H9 (cell line): ENCODE measurements at regions not wholly inside any gene's neighbourhood (a gene's known extent, or its start where the extent isn't known, plus 50 kb on each side); places are given as distances from the start of the nearest gene placed in this dataset.

ENCODE experiments used
- DNase-seq: peaks from one replicate; pipeline ENCODE4 v3.0.0-alpha.2; 2017
- H2AFZ ChIP-seq: one replicate; pipeline ENCODE4 v1.6.1; 2013; ENCODE audit warnings: mild to moderate bottlenecking, low read length, control low read depth, moderate library complexity
- H2AK5ac ChIP-seq: 2 replicates; pipeline ENCODE4 v1.6.1; 2013; ENCODE audit warnings: low read length, control low read depth, mixed read lengths; ENCODE audit not compliant: insufficient read length
- H2BK120ac ChIP-seq: one replicate; pipeline ENCODE4 v1.6.1; 2013; ENCODE audit warnings: low read depth, mild to moderate bottlenecking, low read length, control low read depth, inconsistent platforms; ENCODE audit not compliant: poor library complexity, severe bottlenecking
- H2BK12ac ChIP-seq: 2 replicates; pipeline ENCODE4 v1.6.1; 2013; ENCODE audit warnings: low read length, control low read depth, mixed read lengths, low read depth; ENCODE audit not compliant: insufficient read length
- H2BK15ac ChIP-seq: 2 replicates; pipeline ENCODE4 v1.6.1; 2013; ENCODE audit warnings: low read depth, low read length, control low read depth
- H2BK20ac ChIP-seq: one replicate; pipeline ENCODE4 v1.6.1; 2013; ENCODE audit warnings: low read depth, mild to moderate bottlenecking, low read length, control low read depth, inconsistent platforms; ENCODE audit not compliant: poor library complexity, severe bottlenecking
- H2BK5ac ChIP-seq: 2 replicates; pipeline ENCODE4 v1.6.1; 2013; ENCODE audit warnings: low read length, control low read depth, mixed read lengths; ENCODE audit not compliant: insufficient read length
- H3K14ac ChIP-seq: 2 replicates; pipeline ENCODE4 v1.6.1; 2013; ENCODE audit warnings: low read length, control low read depth; ENCODE audit not compliant: insufficient read depth
- H3K18ac ChIP-seq: 2 replicates; pipeline ENCODE4 v1.6.1; 2013; ENCODE audit warnings: low read depth, mild to moderate bottlenecking, mixed read lengths, low read length, control low read depth; ENCODE audit not compliant: insufficient read length
- H3K23ac ChIP-seq: 2 replicates; pipeline ENCODE4 v1.6.1; 2013; ENCODE audit warnings: low read length, control low read depth, mixed read lengths, low read depth; ENCODE audit not compliant: insufficient read length
- H3K23me2 ChIP-seq: 2 replicates; pipeline ENCODE4 v1.6.1; 2013; ENCODE audit warnings: low read depth, mild to moderate bottlenecking, mixed read lengths, low read length, control low read depth; ENCODE audit not compliant: insufficient read length, poor library complexity, severe bottlenecking
- H3K27ac ChIP-seq: 2 replicates; pipeline ENCODE4 v1.5.1; 2013; ENCODE audit warnings: low read length, control low read depth, mixed read lengths, low read depth; ENCODE audit not compliant: insufficient read length
- H3K27me3 ChIP-seq: 2 replicates; pipeline ENCODE4 v1.6.1; 2013; ENCODE audit warnings: low read length, control low read depth, inconsistent platforms; ENCODE audit not compliant: insufficient read depth
- H3K4ac ChIP-seq: 2 replicates; pipeline ENCODE4 v1.6.1; 2013; ENCODE audit warnings: low read depth, mild to moderate bottlenecking, control low read depth, inconsistent platforms, low read length, moderate library complexity
- H3K4me1 ChIP-seq: 2 replicates; pipeline ENCODE4 v1.6.1; 2013; ENCODE audit warnings: low read length, control low read depth, inconsistent platforms; ENCODE audit not compliant: insufficient read depth
- H3K4me2 ChIP-seq: 2 replicates; pipeline ENCODE4 v1.6.1; 2013; ENCODE audit warnings: low read length, control low read depth, mixed read lengths; ENCODE audit not compliant: insufficient read length, insufficient read depth
- H3K56ac ChIP-seq: 2 replicates; pipeline ENCODE4 v1.6.1; 2013; ENCODE audit warnings: low read depth, mild to moderate bottlenecking, mixed read lengths, low read length, control low read depth; ENCODE audit not compliant: insufficient read length
- H3K79me1 ChIP-seq: 2 replicates; pipeline ENCODE4 v1.6.1; 2013; ENCODE audit warnings: low read depth, mild to moderate bottlenecking, moderate library complexity, low read length, control low read depth, inconsistent platforms; ENCODE audit not compliant: insufficient read depth, poor library complexity, severe bottlenecking
- H3K79me2 ChIP-seq: 2 replicates; pipeline ENCODE4 v1.6.1; 2013; ENCODE audit warnings: low read length, control low read depth, inconsistent platforms; ENCODE audit not compliant: insufficient read depth
- H3K9ac ChIP-seq: 2 replicates; pipeline ENCODE4 v1.6.1; 2013; ENCODE audit warnings: low read length, control low read depth, mixed read lengths; ENCODE audit not compliant: insufficient read length; ENCODE audit errors: extremely low read depth
- H3K9me3 ChIP-seq: one replicate; pipeline ENCODE4 v1.6.1; 2013; ENCODE audit warnings: low read depth, low read length, inconsistent platforms; ENCODE audit not compliant: control insufficient read depth
- H3T11ph ChIP-seq: one replicate; pipeline ENCODE4 v1.6.1; 2013; ENCODE audit warnings: mild to moderate bottlenecking, low read length, control low read depth, inconsistent platforms
- H4K20me1 ChIP-seq: one replicate; pipeline ENCODE4 v1.6.1; 2013; ENCODE audit not compliant: control insufficient read depth, insufficient read length, insufficient read depth
- H4K5ac ChIP-seq: 2 replicates; pipeline ENCODE4 v1.6.1; 2013; ENCODE audit warnings: low read depth, mild to moderate bottlenecking, mixed read lengths, low read length, control low read depth; ENCODE audit not compliant: insufficient read length
- H4K8ac ChIP-seq: replicated peaks from 2 replicates; pipeline ENCODE4 v1.6.1; 2013; ENCODE audit warnings: low read length, control low read depth, mixed read lengths, low read depth; ENCODE audit not compliant: insufficient read length
- H4K91ac ChIP-seq: 2 replicates; pipeline ENCODE4 v1.6.1; 2013; ENCODE audit warnings: low read depth, mild to moderate bottlenecking, moderate library complexity, mixed read lengths, low read length, control low read depth; ENCODE audit not compliant: insufficient read length
- H3K27ac Mint-ChIP-seq, 3 experiments: 2 replicates in 2 of 3; 3 replicates in 1 of 3; pipeline ENCODE4 v1.8.0; 2020 to 2021; ENCODE audit warnings: mixed read lengths in 3 of 3, mild to moderate bottlenecking in 1 of 3, moderate library complexity in 1 of 3
- H3K27me3 Mint-ChIP-seq: 2 replicates; pipeline ENCODE4 v1.8.0; 2021; ENCODE audit warnings: low read depth, mild to moderate bottlenecking, moderate library complexity, mixed read lengths
- H3K36me3 Mint-ChIP-seq, 3 experiments: 2 replicates in 2 of 3; 3 replicates in 1 of 3; pipeline ENCODE4 v1.8.0; 2020 to 2021; ENCODE audit warnings: low read depth in 3 of 3, mixed read lengths in 3 of 3; ENCODE audit not compliant: insufficient read depth in 1 of 3
- H3K4me1 Mint-ChIP-seq, 2 experiments: 2 replicates each; pipeline ENCODE4 v1.8.0; 2020; ENCODE audit warnings: mixed read lengths in 2 of 2
- H3K4me3 Mint-ChIP-seq, 2 experiments: 2 replicates in 1 of 2; 3 replicates in 1 of 2; pipeline ENCODE4 v1.8.0; 2020 to 2021; ENCODE audit warnings: mild to moderate bottlenecking in 2 of 2, mixed read lengths in 2 of 2, moderate library complexity in 1 of 2
- H3K9me3 Mint-ChIP-seq, 2 experiments: 2 replicates in 1 of 2; 3 replicates in 1 of 2; pipeline ENCODE4 v1.8.0; 2020; ENCODE audit warnings: mild to moderate bottlenecking in 2 of 2, mixed read lengths in 2 of 2, moderate library complexity in 1 of 2
- WGBS: extraction: QIAGEN DNeasy Blood & Tissue Kit; methylation state at CpG from one replicate; pipeline ENCODE4 v1.1.7; 2013; ENCODE audit warnings: missing lambda C conversion rate, low lambda C conversion rate, mixed read lengths; ENCODE audit not compliant: insufficient read length; ENCODE audit errors: extremely low coverage; 5-methylcytosine and 5-hydroxymethylcytosine counted together
- TF ChIP-seq, protein P1 (sequence below): fragments of 200-600 bp; sonication (generic); conservative IDR thresholded peaks from 3 replicates; pipeline ENCODE4 v1.8.0; 2021; ENCODE audit warnings: antibody characterized with exemption, mild to moderate bottlenecking

DNA sequence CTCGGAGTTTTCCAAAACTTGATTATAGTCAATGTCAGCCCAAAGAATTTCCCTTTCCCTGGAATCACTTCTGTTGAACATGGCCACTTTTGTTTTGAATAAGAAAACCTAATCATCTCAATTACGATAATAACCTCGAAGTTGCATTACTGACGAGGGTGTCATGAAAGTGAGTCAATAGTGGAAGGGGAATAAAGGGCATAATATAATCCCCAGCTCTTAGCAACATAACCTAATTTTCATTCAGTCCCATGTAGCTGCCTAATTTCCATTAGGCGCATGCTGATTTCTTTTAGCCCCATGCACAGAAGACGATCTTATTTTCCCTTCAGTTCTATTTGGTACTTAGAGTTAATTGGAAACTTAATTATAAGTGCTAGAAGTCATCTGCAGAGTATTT lies 51.1 kb upstream of the RAPH1 start:
- Histone ChIP-seq H3T11ph (no peak overlapping the region), H4K91ac (no peak overlapping the region), H4K5ac (no peak overlapping the region), H3K27me3 (no peaks in the 10 kb centered on the region), H3K4me1 (peaks cover 4% of the 10 kb centered on the region; the same call in 1 of the 2 replicates), H3K4ac (no peak overlapping the region), H2BK120ac (no peak overlapping the region), H3K9ac (no peak overlapping the region), H2BK12ac (no peak overlapping the region), H2BK15ac (no peak overlapping the region), H3K9me3 (no peaks in the 10 kb centered on the region), H3K23ac (no peak overlapping the region), H3K18ac (no peak overlapping the region), H3K23me2 (no peaks in the 10 kb centered on the region), H2AK5ac (no peak overlapping the region), H3K4me2 (no peak overlapping the region), H3K56ac (no peak overlapping the region), H2AFZ (no peak overlapping the region), H3K14ac (no peak overlapping the region), H2BK5ac (no peak overlapping the region), H3K79me2 (no peaks in the 10 kb centered on the region), H4K20me1 (no peaks in the 10 kb centered on the region), H3K79me1 (no peaks in the 10 kb centered on the region), H3K27ac (no peak overlapping the region), H4K8ac (no peak overlapping the region), H2BK20ac (no peak overlapping the region)
- Mint-ChIP-seq H3K4me3 (no peak overlapping the region), H3K4me1 (peaks cover 5% of the 10 kb centered on the region in 2 experiments), H3K9me3 (no peaks in the 10 kb centered on the region), H3K27ac (no peak overlapping the region), H3K27me3 (no peaks in the 10 kb centered on the region), H3K36me3 (no peaks in the 10 kb centered on the region)
- TF ChIP-seq, protein P1, sequence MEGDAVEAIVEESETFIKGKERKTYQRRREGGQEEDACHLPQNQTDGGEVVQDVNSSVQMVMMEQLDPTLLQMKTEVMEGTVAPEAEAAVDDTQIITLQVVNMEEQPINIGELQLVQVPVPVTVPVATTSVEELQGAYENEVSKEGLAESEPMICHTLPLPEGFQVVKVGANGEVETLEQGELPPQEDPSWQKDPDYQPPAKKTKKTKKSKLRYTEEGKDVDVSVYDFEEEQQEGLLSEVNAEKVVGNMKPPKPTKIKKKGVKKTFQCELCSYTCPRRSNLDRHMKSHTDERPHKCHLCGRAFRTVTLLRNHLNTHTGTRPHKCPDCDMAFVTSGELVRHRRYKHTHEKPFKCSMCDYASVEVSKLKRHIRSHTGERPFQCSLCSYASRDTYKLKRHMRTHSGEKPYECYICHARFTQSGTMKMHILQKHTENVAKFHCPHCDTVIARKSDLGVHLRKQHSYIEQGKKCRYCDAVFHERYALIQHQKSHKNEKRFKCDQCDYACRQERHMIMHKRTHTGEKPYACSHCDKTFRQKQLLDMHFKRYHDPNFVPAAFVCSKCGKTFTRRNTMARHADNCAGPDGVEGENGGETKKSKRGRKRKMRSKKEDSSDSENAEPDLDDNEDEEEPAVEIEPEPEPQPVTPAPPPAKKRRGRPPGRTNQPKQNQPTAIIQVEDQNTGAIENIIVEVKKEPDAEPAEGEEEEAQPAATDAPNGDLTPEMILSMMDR, result no peak
- WGBS, result no CpG with 5 or more reads among the region's 6 CpGs
- no peak for DNase-seq
